ENCODE measurements at regions not wholly inside any gene's neighbourhood (a gene's known extent, or its start where the extent isn't known, plus 50 kb on each side); places are given as distances from the start of the nearest gene placed in this dataset.
"Not testable (repeated sequence)": the region's sequence is repeated elsewhere in the genome, so short reads cannot be mapped to it uniquely, and the experiment has no call there.

DNA sequence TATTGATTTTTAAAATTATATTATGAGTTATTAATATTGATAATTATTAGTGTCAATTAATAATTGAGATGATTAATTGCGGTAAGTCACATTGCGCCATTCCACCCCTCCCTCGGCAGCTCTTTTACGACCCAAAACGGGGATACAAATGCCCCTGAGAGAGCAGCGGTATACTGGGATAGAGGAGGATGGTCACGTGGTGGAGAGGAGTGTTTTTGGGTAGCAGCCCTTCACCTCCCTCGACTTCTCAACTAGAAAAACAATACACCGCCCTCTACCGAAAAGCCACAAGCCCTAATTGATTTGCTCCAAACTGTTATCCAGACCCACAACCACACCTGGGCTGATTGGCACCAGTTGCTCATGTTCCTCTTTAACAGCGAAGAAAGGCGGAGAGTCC is 71.0 kb downstream of the DAPL1 start:
- DNase-seq (ENCODE audit: low read depth in 2 of 2): not testable (repeated sequence)

DNA sequence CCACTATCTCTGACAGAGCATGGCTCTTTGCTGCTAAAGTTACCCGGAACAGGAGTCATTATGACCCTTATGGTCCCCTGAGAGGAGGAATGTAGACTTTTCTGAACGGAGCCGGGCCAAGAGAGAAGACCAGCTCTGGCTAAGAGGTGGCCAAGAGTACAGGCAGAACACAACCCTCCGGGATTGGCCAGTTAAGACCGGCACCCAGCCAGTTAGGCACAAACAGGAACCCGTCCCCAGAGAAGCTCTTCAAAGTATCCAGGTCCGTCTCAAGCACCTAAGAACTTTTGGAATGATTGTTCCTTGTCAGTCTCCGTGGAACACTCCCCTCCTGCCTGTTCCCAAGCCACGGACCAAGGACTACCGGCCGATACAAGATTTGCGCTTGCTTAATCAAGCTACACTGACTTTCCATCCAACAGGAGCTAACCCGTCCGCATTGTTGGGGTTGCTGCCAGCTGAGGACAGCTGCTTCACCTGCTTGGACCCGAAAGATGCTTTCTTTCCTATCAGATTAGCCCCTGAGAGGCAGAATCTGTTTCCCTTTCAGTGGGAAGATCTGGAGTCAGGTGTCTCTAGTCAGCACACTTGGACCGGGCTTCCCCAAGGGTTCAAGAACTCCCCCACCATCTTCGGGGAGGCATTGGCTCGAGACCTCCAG is 72.5 kb downstream of the DAPL1 start:
- not testable (repeated sequence) for DNase-seq (ENCODE audit: low read depth in 2 of 2)

DNA sequence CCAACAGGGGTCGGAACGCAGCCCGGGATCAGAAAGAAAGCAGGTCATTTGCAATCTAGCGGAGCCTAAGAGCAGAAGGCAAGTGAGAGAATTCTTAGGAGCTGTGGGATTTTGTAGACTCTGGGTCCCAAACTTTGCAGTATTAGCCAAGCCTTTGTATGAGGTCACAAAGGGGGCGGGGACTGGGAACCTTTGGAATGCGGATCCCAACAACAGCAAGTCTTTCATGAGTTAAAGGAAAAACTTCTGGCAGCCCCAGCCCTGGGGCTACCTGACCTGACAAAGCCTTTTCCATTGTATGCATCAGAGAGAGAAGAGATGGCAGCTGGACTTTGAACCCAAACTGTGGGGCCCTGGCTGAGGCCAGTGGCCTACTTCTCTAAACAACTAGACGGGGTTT is 73.3 kb downstream of the DAPL1 start:
- DNase-seq (ENCODE audit: low read depth in 2 of 2): not testable (repeated sequence)

DNA sequence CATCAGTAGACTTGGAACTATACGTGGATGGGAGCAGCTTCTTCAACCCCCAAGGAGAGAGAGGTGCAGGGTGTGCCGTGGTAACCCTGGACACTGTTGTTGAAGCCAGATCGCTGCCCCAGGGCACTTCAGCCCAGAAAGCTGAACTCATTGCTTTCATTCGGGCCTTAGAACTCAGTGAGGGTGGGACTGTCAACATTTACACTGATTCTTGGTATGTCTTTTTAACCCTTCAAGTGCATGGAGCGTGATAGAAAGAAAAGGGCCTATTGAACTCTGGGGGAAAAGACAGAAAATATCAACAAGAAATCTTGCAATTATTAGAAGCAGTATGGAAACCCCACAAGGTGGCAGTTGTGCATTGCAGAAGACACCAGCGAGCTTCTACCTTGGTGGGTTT is 74.0 kb downstream of the DAPL1 start:
- not testable (repeated sequence) for DNase-seq (ENCODE audit: low read depth in 2 of 2)

DNA sequence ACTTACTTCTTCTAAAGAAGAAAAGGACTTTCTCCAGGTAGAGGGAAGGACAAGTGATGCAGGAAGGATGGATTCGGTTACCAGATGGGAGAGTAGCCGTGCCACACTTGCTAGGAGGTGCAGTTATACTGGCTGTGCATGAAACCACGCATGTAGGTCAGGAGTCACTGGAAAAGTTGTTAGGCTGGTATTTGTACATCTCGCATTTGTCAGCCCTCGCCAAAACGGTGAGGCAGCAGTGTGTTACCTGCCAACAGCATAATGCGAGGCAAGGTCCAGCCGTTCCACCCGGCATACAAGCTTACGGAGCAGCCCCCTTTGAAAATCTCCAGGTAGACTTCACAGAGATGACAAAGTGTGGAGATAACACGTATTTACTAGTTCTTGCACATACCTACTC is 74.5 kb downstream of the DAPL1 start:
- not testable (repeated sequence) for DNase-seq (ENCODE audit: low read depth in 2 of 2)

DNA sequence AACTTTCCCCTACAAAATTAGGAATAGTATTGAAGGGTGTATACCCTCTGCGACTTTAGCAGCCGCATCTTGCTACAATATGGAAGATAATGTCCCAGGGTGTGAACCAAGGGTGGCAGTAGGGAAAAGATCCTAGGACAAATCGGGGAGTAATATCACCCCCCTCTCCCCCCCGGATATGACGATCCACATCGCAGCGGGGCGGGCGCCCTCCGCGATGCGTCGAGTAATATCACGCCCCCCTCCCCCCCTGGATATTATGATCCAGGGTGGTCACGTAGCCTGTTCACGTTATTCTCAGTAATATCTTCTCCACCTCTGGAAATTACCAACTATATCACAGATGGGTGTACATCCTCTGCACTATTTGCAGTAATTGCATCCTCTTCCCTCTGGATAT is 82.9 kb downstream of the DAPL1 start:
- DNase-seq (ENCODE audit: low read depth in 2 of 2): no peak

DNA sequence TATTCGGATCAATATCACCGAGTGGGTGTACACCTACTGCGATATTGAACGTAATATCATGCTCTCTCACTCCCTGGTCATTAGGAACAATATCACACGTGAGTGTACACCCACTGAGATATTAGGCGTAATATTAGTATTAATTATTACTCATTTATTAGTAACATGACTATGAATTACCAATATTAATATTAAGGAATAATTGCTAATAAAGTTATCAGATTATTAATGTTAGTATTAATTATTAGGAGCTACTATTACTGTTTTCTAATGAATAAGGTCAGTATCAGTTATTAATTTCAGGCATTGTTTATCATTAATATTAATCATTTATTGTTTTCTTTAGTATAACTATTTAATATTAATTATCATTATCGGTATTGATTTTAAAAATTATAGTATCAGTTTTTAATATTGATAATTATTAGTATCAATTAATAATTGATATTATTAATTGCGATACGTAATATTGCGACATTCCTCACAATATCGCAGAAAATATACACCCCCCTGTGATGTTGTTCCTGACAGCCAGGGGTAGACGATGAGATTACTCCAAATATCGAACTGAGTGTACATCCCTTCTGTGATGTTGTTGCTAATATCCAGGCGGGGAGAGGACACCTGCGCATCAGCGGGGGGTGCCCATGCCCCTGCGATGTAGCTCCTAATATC is 84.2 kb downstream of the DAPL1 start:
- DNase-seq (ENCODE audit: low read depth in 2 of 2): no peak

DNA sequence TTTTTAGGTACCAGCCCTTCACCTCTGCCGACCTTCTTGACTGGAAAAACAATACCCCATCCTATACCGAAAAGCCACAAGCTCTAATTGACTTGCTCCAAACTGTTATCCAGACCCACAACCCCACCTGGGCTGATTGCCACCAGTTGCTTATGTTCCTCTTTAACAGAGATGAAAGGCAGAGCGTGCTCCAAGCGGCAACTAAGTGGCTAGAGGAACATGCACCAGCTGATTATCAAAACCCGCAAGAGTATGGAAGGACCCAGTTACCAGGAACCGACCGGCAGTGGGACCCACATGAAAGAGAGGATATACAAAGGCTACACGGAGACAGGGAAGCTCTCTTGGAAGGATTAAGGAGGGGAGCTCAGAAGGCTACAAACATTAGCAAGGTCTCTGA is 86.1 kb upstream of the TANC1 start:
- no peak for DNase-seq (ENCODE audit: low read depth in 2 of 2)

DNA sequence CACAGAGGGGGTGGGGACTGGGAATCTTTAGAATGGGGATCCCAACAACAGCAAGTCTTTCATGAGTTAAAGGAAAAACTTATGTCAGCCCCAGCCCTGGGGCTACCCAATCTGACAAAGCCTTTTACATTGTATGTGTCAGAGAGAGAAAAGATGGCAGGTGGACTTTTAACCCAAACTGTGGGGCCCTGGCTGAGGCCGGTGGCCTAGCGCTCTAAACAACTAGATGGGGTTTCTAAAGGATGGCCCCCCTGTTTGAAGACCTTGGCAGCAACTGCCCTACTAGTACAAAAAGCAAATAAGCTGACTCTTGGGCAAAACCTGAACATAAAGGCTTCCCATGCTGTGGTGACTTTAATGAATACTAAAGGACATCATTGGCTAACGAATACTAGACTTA is 83.9 kb upstream of the TANC1 start:
- not testable (repeated sequence) for DNase-seq (ENCODE audit: low read depth in 2 of 2)

DNA sequence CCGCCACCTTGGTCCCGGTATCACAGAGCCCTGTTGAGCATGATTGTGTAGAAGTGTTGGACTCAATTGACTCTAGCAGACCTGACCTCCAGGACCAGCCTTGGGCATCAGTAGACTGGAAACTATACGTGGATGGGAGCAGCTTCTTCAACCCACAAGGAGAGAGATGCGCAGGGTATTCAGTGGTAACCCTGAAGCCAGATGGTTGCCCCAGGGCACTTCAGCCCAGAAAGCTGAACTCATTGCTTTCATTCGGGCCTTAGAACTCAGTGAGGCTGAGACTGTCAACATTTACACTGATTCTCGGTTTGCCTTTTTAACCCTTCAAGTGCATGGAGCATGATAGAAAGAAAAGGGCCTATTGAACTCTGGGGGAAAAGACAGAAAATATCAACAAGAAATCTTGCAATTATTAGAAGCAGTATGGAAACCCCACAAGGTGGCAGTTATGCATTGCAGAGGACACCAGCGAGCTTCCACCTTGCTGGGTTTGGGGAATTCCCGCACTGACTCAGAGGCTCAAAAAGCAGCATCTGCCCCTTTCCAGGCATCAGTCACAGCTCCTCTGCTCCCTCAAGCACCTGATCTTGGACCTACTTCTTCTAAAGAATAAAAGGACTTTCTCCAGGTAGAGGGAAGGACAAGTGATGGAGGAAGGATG is 83.3 kb upstream of the TANC1 start:
- peak; percentile 20 to 27 for DNase-seq (ENCODE audit: low read depth in 2 of 2)

DNA sequence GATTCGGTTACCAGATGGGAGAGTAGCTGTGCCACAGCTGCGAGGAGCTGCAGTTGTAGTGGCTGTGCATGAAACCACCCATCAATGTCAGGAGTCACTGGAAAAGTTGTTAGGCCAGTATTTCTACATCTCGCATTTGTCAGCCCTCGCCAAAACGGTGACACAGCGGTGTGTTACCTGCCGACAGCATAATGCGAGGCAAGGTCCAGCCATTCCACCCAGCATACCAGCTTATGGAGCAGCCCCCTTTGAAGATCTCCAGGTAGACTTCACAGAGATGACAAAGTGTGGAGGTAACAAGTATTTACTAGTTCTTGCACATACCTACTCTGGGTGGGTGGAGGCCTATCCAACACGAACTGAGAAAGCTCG is 82.8 kb upstream of the TANC1 start:
- not testable (repeated sequence) for DNase-seq (ENCODE audit: low read depth in 2 of 2)

DNA sequence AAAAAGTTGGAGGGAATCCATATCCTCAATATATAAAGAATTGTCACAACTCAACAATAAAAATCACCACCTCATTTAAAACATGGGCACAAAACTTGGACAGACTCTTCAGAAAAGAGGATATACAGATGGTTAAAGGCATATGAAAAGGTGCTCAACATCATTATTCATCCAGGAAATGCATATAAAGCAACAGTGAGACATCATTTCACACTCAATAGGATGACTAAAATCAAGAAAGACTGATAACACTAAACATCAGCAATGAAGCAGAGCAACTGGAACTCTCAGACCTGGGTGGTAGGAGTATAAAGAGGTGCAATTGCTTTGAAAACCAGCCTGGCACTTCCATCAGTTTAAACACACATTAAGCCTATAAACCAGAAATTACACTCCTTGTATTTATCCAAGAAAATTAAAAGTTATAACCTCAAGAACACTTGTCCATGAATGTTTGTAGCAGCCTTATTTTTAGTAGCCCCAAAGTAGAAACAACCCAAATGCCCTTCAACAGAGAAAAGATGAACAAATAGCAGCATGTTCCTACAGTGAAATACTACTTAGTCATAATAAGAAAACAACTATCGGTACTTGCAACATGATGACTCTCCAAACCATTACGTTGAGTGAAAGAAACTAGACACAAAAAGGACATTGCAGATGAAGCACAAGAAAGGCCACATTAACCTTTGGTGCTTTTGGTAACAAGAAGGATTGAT is 79.1 kb upstream of the TANC1 start:
- no peak for DNase-seq (ENCODE audit: low read depth in 2 of 2)

DNA sequence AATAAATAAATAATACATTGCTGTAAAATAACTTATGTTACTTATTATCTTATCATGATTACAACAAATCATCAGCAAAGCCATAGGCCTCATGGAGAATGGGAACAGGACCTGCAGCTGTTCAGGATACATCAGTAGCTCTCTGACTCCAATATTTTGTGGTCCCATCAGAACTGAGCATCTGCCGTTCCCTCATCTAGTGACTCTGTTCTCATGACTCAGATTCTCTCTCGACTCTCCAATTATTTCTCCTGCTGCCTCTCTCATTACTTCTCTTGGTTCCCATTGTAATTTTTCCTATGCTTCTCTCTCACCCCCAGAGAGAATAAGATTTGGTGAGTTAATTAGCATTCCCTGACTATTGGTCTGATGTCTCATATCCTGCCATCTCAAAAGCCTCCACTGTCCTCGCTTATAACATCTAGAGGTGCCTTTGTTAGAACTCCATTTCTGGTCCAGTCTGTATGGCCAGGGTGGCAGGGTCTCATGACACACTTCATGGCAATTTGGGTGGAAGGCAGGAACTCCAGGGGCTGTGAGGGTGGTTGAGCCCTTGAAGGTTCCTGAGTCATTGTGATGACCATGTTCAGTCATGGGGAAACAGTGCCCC is 78.0 kb upstream of the TANC1 start:
- DNase-seq (ENCODE audit: low read depth in 2 of 2): no peak

DNA sequence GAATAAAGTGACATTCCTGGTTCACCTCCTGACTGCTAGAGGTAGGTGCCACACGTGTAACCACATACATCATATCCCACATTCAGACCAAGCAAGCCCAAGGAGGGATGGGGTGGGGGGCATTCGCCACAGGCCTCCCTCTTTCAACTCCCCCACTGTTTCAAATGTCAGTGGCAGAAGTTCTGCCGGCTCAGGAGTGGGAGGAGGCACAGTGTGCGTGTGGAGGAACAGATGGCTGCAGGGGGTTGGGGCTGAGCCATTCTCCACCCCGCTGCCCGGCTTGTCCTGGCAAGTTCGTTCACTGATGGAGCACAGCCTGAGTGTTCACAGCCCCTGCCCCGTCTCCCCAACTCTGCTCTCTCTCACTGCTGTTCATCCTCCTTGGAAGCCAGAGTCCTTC is 75.4 kb upstream of the TANC1 start:
- no peak for DNase-seq (ENCODE audit: low read depth in 2 of 2)

DNA sequence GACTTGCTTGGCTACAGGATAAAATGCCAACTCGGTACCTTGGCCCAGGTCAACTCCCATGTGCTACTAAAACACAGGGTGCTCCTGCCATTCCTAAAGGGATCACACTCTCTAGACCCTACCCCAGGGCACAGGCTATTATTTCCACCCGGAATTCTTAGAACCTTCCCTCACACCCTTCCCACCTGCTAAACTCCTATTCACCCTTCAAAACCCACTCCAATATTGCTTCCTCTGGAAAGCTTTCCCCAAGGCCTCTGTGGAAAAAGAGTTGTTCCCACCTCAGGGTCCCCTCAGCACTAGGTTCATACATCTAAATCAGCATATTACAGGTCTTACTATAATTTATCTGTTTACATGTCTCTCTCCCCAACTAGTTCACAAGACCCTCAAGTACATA is 75.0 kb upstream of the TANC1 start:
- DNase-seq (ENCODE audit: low read depth in 2 of 2): no peak

DNA sequence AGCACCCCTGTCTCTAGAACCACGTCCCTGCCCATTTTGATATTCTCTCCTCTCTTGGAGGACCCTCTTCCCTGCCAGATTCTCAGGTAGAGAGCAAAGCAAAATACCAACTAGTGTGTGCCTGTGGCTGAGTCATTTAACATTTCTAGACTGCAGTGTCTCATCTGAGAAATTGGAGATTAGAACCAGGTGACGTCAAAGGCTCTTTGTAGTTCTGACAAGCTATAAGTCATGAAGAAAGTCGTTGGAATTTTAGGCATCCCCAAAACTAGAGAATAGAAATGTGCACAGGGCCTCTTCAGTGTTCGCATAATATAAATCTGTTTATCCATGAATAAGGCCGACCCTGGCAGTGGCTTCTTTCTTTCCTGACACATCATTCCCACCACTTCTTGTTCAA is 74.4 kb upstream of the TANC1 start:
- no peak for DNase-seq (ENCODE audit: low read depth in 2 of 2)

DNA sequence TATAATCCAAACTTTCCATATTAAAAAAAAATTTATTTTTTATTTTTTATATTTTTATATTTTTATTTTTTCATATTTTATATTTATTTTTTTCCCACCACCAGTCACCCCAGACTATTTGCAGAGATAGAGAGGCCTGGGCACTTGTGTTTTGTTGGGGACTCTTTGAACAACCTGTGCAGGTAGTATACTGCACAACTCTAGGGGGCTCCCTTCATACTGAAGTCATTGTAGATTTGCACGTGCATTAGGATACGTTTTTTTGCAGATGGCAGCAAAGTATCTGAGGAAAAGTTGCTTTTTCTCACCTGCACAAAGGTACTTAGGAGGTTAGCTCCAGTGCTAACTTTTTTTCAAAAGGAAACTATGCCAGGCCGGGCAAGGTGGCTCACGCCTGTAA is 73.9 kb upstream of the TANC1 start:
- no peak for DNase-seq (ENCODE audit: low read depth in 2 of 2)

DNA sequence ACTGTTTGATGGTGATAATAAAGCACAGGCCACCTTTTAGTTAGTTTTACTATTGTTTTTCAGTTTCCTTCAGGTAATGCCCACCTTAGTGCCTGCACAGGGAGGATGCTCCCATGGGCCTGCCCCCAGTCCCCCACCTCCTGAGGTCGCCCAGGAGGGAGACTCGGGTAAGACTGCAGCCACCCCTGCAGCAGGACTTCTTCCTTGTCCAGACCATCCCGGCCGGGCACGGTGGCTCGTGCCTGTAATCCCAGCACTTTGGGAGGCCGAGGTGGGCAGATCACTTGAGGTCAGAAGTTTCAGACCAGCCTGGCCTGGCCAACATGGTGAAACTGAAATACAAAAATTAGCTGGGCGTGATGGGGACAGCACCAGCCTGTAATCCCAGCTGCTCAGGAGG is 68.1 kb upstream of the TANC1 start:
- no peak for DNase-seq (ENCODE audit: low read depth in 2 of 2)

DNA sequence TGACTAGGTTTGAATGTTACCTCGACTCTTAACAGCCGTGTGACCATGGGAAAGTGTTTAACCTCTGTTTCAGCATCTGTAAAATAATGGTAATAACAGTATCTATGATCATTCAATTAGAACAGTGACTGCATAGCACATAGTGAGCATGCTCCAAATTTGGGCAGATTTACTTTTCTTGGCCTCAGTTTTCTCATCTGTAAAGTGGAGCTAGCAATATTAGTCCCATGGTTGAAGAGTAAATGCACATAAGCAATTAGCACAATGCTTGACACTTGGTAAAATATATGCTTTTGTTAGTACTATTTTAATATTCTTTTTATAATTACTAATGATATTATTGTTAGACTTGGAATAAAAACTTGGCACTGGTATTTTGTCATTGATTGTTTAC is 66.4 kb upstream of the TANC1 start:
- DNase-seq (ENCODE audit: low read depth in 2 of 2): no peak

DNA sequence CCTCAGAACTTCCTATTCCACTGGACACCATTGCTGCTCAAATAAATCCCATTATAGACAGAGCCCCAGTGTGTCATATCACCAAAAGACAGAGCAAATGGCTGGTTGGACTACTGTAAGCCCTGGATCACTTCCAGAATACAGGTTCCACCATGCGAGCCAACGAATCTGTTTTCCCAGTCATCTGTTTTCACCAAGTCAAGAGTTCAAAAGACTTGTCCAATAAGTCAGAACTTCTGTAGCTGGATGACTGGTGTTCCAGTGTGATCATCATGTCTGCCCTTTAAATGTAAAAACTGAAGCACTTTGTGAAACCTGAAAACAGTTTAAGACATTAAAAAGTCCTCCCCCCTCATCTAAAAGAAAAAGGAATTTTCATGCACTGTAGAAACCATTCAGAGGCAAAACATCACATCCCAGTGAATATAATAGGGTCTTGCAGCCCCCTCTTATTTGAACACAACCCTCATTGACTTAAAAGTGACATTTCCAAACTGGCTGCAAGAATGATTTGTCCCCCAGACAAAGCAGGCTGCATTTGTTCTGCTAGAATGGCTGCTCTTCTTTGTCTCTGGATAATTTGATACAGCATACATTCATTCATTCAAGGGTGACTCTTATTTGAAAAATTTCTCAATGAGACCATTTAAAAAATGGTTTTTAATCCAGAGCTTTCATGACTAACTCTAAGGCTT is 64.6 kb upstream of the TANC1 start:
- no peak for DNase-seq (ENCODE audit: low read depth in 2 of 2)

DNA sequence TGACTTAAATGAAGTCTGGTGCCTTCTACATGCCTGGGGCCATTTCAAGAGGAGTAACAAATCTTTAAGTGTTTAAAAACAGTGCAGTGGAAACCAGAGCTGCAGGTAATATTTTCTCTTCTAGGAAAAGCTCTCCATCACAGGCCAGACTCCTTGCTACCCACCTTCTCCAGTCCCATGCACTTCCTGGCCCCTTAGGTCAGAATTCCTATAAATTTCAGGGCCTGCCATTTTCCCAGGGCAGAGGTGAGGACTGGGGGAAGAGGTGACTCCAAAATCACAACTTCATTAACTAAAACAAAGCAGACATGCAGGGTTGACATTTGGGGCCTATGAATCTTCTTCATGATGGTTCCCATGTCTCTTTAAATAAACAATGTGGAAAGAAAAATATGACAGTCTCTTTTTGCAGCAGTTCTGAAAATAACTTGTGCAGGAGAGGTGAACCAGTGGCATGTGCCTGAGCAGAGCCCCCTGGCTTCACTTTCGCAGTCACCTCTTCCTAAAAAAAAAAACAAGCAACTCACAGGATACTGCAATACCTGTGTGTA is 63.7 kb upstream of the TANC1 start:
- no peak for DNase-seq (ENCODE audit: low read depth in 2 of 2)
